ENCODE measurements at regions not wholly inside any gene's neighbourhood (a gene's known extent, or its start where the extent isn't known, plus 50 kb on each side); places are given as distances from the start of the nearest gene placed in this dataset.
"Not testable (repeated sequence)": the region's sequence is repeated elsewhere in the genome, so short reads cannot be mapped to it uniquely, and the experiment has no call there.

- DNase-seq (ENCODE audit: low read depth), result no peak
These were observed 123.2 kb downstream of the FGF18 start for GRCh38 chr5:171542525-171543140.

- no peak for DNase-seq (ENCODE audit: low read depth)
These were observed 123.8 kb downstream of the FGF18 start for GRCh38 chr5:171543148-171543815.

GRCh38 chr5:171544913-171545765 is 125.7 kb downstream of the FGF18 start:
- DNase-seq (ENCODE audit: low read depth), result no peak

GRCh38 chr5:171549274-171549673 is 129.8 kb downstream of the FGF18 start:
- no peak for DNase-seq (ENCODE audit: low read depth)

GRCh38 chr5:171553817-171554216 is 134.4 kb downstream of the FGF18 start:
- DNase-seq (ENCODE audit: low read depth), result not testable (repeated sequence)

- DNase-seq (ENCODE audit: low read depth), result no peak
These were observed 135.7 kb downstream of the FGF18 start for GRCh38 chr5:171555160-171555559.

- peak; percentile 18 for DNase-seq (ENCODE audit: low read depth)
These were observed 143.4 kb downstream of the FGF18 start for GRCh38 chr5:171562822-171563221.

- no peak for DNase-seq (ENCODE audit: low read depth)
These were observed 148.9 kb downstream of the FGF18 start for GRCh38 chr5:171568389-171568788.

GRCh38 chr5:171569065-171569712 is 149.7 kb downstream of the FGF18 start:
- no peak for DNase-seq (ENCODE audit: low read depth)

GRCh38 chr5:171570244-171570825 is 150.9 kb downstream of the FGF18 start:
- no peak for DNase-seq (ENCODE audit: low read depth)

- DNase-seq (ENCODE audit: low read depth), result no peak
These were observed 152.2 kb downstream of the FGF18 start for GRCh38 chr5:171571663-171572062.

GRCh38 chr5:171573021-171573420 is 153.6 kb downstream of the FGF18 start:
- DNase-seq (ENCODE audit: low read depth), result no peak

GRCh38 chr5:171573451-171574225 is 154.2 kb downstream of the FGF18 start:
- DNase-seq (ENCODE audit: low read depth), result no peak

GRCh38 chr5:171574376-171574775 is 154.9 kb downstream of the FGF18 start:
- DNase-seq (ENCODE audit: low read depth), result no peak

GRCh38 chr5:171575386-171575785 is 155.9 kb downstream of the FGF18 start:
- no peak for DNase-seq (ENCODE audit: low read depth)

- no peak for DNase-seq (ENCODE audit: low read depth)
These were observed 156.4 kb downstream of the FGF18 start for GRCh38 chr5:171575808-171576207.

GRCh38 chr5:171577042-171577758 is 157.8 kb downstream of the FGF18 start:
- DNase-seq (ENCODE audit: low read depth), result no peak

- no peak for DNase-seq (ENCODE audit: low read depth)
These were observed 158.8 kb downstream of the FGF18 start for GRCh38 chr5:171578049-171578828.

- no peak for DNase-seq (ENCODE audit: low read depth)
These were observed 159.5 kb downstream of the FGF18 start for GRCh38 chr5:171578829-171579491.
